ENCODE measurements at regions not wholly inside any gene's neighbourhood (a gene's known extent, or its start where the extent isn't known, plus 50 kb on each side); places are given as distances from the start of the nearest gene placed in this dataset.

- ATAC-seq (replicated peaks in 1 of 2) = no peak
These were observed 697.8 kb downstream of the GATA3 start for GRCh38 chr10:8752146-8752843.

GRCh38 chr10:8758029-8758428, 703.5 kb downstream of the GATA3 start:
- no peak for ATAC-seq (replicated peaks in 1 of 2)

More at GRCh38 chr10:8752146-8752843, 697.8 kb downstream of the GATA3 start:
- H3K27ac Mint-ChIP-seq = no peak overlapping the region
- H3K36me3 Mint-ChIP-seq (ENCODE audit: insufficient read depth in 2 of 2) = peaks cover 0 to 6% of the 10 kb centered on the region in 2 donors
- H3K27me3 Mint-ChIP-seq (ENCODE audit: low read depth) = peaks cover 15% of the 10 kb centered on the region
- DNase-seq = no peak
- peaks cover 4 to 7% of the 10 kb centered on the region in 2 donors for H3K9me3 Mint-ChIP-seq
- H3K4me3 Mint-ChIP-seq = no peak overlapping the region
- H3K4me1 Mint-ChIP-seq (ENCODE audit: low read depth) = peaks cover 13% of the 10 kb centered on the region

GRCh38 chr10:8766899-8767298, 712.4 kb downstream of the GATA3 start:
- no peaks in the 10 kb centered on the region for H3K4me1 Mint-ChIP-seq (ENCODE audit: low read depth)
- ATAC-seq (replicated peaks in 1 of 2) (no peak), DNase-seq (no peak)
- no peak overlapping the region for H3K4me3 Mint-ChIP-seq
- H3K27me3 Mint-ChIP-seq (ENCODE audit: low read depth) = peaks cover 6% of the 10 kb centered on the region
- H3K36me3 Mint-ChIP-seq (ENCODE audit: insufficient read depth in 2 of 2) = no peaks in the 10 kb centered on the region
- no peak overlapping the region for H3K27ac Mint-ChIP-seq
- H3K9me3 Mint-ChIP-seq = peaks cover 0 to 2% of the 10 kb centered on the region in 2 donors

More at GRCh38 chr10:8758029-8758428, 703.5 kb downstream of the GATA3 start:
- Mint-ChIP-seq H3K27me3 (ENCODE audit: low read depth) (no peaks in the 10 kb centered on the region), H3K9me3 (peaks cover 4 to 10% of the 10 kb centered on the region in 2 donors), H3K4me3 (no peak overlapping the region), H3K36me3 (ENCODE audit: insufficient read depth in 2 of 2) (peaks cover 0 to 6% of the 10 kb centered on the region in 2 donors), H3K27ac (no peak overlapping the region), H3K4me1 (ENCODE audit: low read depth) (peaks cover 17% of the 10 kb centered on the region)
- no peak for DNase-seq

GRCh38 chr10:8767591-8767990, 713.1 kb downstream of the GATA3 start:
- ATAC-seq (replicated peaks in 1 of 2) (peak; percentile 9 to 19), DNase-seq (no peak)
- H3K36me3 Mint-ChIP-seq (ENCODE audit: insufficient read depth in 2 of 2) = no peaks in the 10 kb centered on the region
- peak overlapping the region in 1 of 2 donors; percentile 13 for H3K4me3 Mint-ChIP-seq
- no peaks in the 10 kb centered on the region for H3K4me1 Mint-ChIP-seq (ENCODE audit: low read depth)
- no peak overlapping the region for H3K27ac Mint-ChIP-seq
- H3K27me3 Mint-ChIP-seq (ENCODE audit: low read depth) = peaks cover 6% of the 10 kb centered on the region
- H3K9me3 Mint-ChIP-seq = peaks cover 0 to 2% of the 10 kb centered on the region in 2 donors

GRCh38 chr10:8768341-8768740, 713.9 kb downstream of the GATA3 start:
- no peaks in the 10 kb centered on the region for H3K36me3 Mint-ChIP-seq (ENCODE audit: insufficient read depth in 2 of 2)
- H3K27ac Mint-ChIP-seq = no peak overlapping the region
- H3K4me1 Mint-ChIP-seq (ENCODE audit: low read depth) = no peaks in the 10 kb centered on the region

GRCh38 chr10:8768852-8769251, 714.4 kb downstream of the GATA3 start:
- H3K27me3 Mint-ChIP-seq (ENCODE audit: low read depth) = no peaks in the 10 kb centered on the region
- H3K9me3 Mint-ChIP-seq = peaks cover 0 to 2% of the 10 kb centered on the region in 2 donors
- ATAC-seq (replicated peaks in 1 of 2) (no peak), DNase-seq (no peak)
- H3K36me3 Mint-ChIP-seq (ENCODE audit: insufficient read depth in 2 of 2) = no peaks in the 10 kb centered on the region
- no peak overlapping the region for H3K27ac Mint-ChIP-seq
- no peaks in the 10 kb centered on the region for H3K4me1 Mint-ChIP-seq (ENCODE audit: low read depth)
- no peak overlapping the region for H3K4me3 Mint-ChIP-seq

More at GRCh38 chr10:8768341-8768740, 713.9 kb downstream of the GATA3 start:
- H3K27me3 Mint-ChIP-seq (ENCODE audit: low read depth) = peaks cover 3% of the 10 kb centered on the region
- H3K4me3 Mint-ChIP-seq = no peak overlapping the region
- ATAC-seq (replicated peaks in 1 of 2) (no peak), DNase-seq (no peak)
- H3K9me3 Mint-ChIP-seq = peaks cover 0 to 2% of the 10 kb centered on the region in 2 donors

GRCh38 chr10:8776926-8777622, 722.6 kb downstream of the GATA3 start:
- DNase-seq = no peak
- Mint-ChIP-seq H3K36me3 (ENCODE audit: insufficient read depth in 2 of 2) (no peaks in the 10 kb centered on the region), H3K9me3 (no peaks in the 10 kb centered on the region), H3K27me3 (ENCODE audit: low read depth) (peaks cover 3% of the 10 kb centered on the region), H3K27ac (peak overlapping the region; percentile 85), H3K4me1 (ENCODE audit: low read depth) (peaks cover 28% of the 10 kb centered on the region), H3K4me3 (peak overlapping the region; percentile 3 to 20)
- no peak for ATAC-seq (replicated peaks in 1 of 2)

GRCh38 chr10:8778713-8779112, 724.2 kb downstream of the GATA3 start:
- peak overlapping the region in 1 of 2 donors; percentile 9 for H3K4me3 Mint-ChIP-seq
- ATAC-seq (replicated peaks in 1 of 2) (peak; percentile 52 to 68), DNase-seq (peak in 1 of 2 donors; percentile 15)
- no peaks in the 10 kb centered on the region for H3K36me3 Mint-ChIP-seq (ENCODE audit: insufficient read depth in 2 of 2)
- H3K27ac Mint-ChIP-seq = peak overlapping the region; percentile 75
- no peaks in the 10 kb centered on the region for H3K9me3 Mint-ChIP-seq
- H3K27me3 Mint-ChIP-seq (ENCODE audit: low read depth) = peaks cover 18% of the 10 kb centered on the region
- peaks cover 33% of the 10 kb centered on the region for H3K4me1 Mint-ChIP-seq (ENCODE audit: low read depth)

GRCh38 chr10:8787649-8788048, 733.2 kb downstream of the GATA3 start:
- no peak overlapping the region for H3K4me3 Mint-ChIP-seq
- peaks cover 10 to 14% of the 10 kb centered on the region in 2 donors for H3K9me3 Mint-ChIP-seq
- peaks cover 10% of the 10 kb centered on the region for H3K27me3 Mint-ChIP-seq (ENCODE audit: low read depth)
- peaks cover 11 to 25% of the 10 kb centered on the region in 2 donors for H3K36me3 Mint-ChIP-seq (ENCODE audit: insufficient read depth in 2 of 2)
- DNase-seq = no peak
- peaks cover 5% of the 10 kb centered on the region for H3K4me1 Mint-ChIP-seq (ENCODE audit: low read depth)
- no peak for ATAC-seq (replicated peaks in 1 of 2)
- no peak overlapping the region for H3K27ac Mint-ChIP-seq

GRCh38 chr10:8790390-8790789, 735.9 kb downstream of the GATA3 start:
- Mint-ChIP-seq H3K36me3 (ENCODE audit: insufficient read depth in 2 of 2) (peaks cover 9 to 23% of the 10 kb centered on the region in 2 donors), H3K4me3 (no peak overlapping the region), H3K9me3 (peaks cover 10 to 15% of the 10 kb centered on the region in 2 donors), H3K4me1 (ENCODE audit: low read depth) (peaks cover 6% of the 10 kb centered on the region), H3K27ac (no peak overlapping the region), H3K27me3 (ENCODE audit: low read depth) (no peaks in the 10 kb centered on the region)
- ATAC-seq (replicated peaks in 1 of 2) (no peak), DNase-seq (no peak)

- ATAC-seq (replicated peaks in 1 of 2) (no peak), DNase-seq (no peak)
- H3K27ac Mint-ChIP-seq = peak overlapping the region; percentile 87
- H3K4me3 Mint-ChIP-seq = no peak overlapping the region
- peaks cover 4 to 5% of the 10 kb centered on the region in 2 donors for H3K9me3 Mint-ChIP-seq
- peaks cover 6% of the 10 kb centered on the region for H3K4me1 Mint-ChIP-seq (ENCODE audit: low read depth)
- no peaks in the 10 kb centered on the region for H3K27me3 Mint-ChIP-seq (ENCODE audit: low read depth)
- peaks cover 0 to 8% of the 10 kb centered on the region in 2 donors for H3K36me3 Mint-ChIP-seq (ENCODE audit: insufficient read depth in 2 of 2)
These were observed 740.4 kb downstream of the GATA3 start for GRCh38 chr10:8794860-8795259.

GRCh38 chr10:8800426-8800825, 745.9 kb downstream of the GATA3 start:
- Mint-ChIP-seq H3K27me3 (ENCODE audit: low read depth) (peaks cover 6% of the 10 kb centered on the region), H3K9me3 (peaks cover 2 to 4% of the 10 kb centered on the region in 2 donors), H3K36me3 (ENCODE audit: insufficient read depth in 2 of 2) (peaks cover 3 to 7% of the 10 kb centered on the region in 2 donors), H3K4me1 (ENCODE audit: low read depth) (peaks cover 11% of the 10 kb centered on the region), H3K27ac (peak overlapping the region; percentile 46), H3K4me3 (peak overlapping the region in 1 of 2 donors; percentile 61)
- DNase-seq = no peak
- peak in 1 of 2 donors; percentile 64 for ATAC-seq (replicated peaks in 1 of 2)

- ATAC-seq (replicated peaks in 1 of 2) = no peak
- peaks cover 5 to 10% of the 10 kb centered on the region in 2 donors for H3K9me3 Mint-ChIP-seq
- peaks cover 11% of the 10 kb centered on the region for H3K4me1 Mint-ChIP-seq (ENCODE audit: low read depth)
- H3K36me3 Mint-ChIP-seq (ENCODE audit: insufficient read depth in 2 of 2) = peaks cover 5 to 14% of the 10 kb centered on the region in 2 donors
- H3K27me3 Mint-ChIP-seq (ENCODE audit: low read depth) = peaks cover 6% of the 10 kb centered on the region
- DNase-seq = no peak
- H3K4me3 Mint-ChIP-seq = no peak overlapping the region
- no peak overlapping the region for H3K27ac Mint-ChIP-seq
These were observed 749.5 kb downstream of the GATA3 start for GRCh38 chr10:8803992-8804391.

Measured in activated T-cell treated with anti-CD3 and anti-CD28 coated beads, Interleukin-2, amount 50 U/mL, for 72 hours (primary cell).